NCI-H2029 (cell line): ENCODE measurements at regions not wholly inside any gene's neighbourhood (a gene's known extent, or its start where the extent isn't known, plus 50 kb on each side); places are given as distances from the start of the nearest gene placed in this dataset.
"Not testable (repeated sequence)": the region's sequence is repeated elsewhere in the genome, so short reads cannot be mapped to it uniquely, and the experiment has no call there.

ENCODE experiments used
- DNase-seq: peaks from one replicate; lab custom pipeline; 2025; lab: John Stamatoyannopoulos, UW

DNA sequence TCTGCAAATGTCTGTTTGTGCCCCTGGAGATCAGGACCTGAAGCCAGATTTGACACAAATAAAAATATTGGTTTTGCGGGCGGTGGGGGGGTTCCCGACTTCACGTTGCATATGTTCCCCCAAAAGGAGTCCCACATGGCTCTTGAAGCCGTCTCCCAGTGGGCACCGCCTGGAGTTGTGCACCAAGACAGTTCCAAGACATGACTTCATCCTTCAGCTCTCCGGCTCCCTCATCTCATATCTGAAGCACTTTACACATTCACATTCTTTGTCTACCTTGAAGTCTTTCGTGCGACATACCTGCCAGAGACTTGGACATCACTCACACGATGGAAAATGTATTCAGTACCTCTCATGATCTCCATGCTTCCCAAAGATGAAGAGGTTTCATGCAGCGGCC is 362.8 kb upstream of the FOXK1 start:
- DNase-seq, result no peak

GRCh38 chr7:4325732-4326131 is 356.4 kb upstream of the FOXK1 start:
- DNase-seq, result no peak

GRCh38 chr7:4331711-4332110 is 350.4 kb upstream of the FOXK1 start:
- no peak for DNase-seq

- no peak for DNase-seq
Observed at GRCh38 chr7:4338556-4338955, 343.5 kb upstream of the FOXK1 start.

GRCh38 chr7:4343272-4344247 is 338.5 kb upstream of the FOXK1 start:
- DNase-seq, result no peak

DNA sequence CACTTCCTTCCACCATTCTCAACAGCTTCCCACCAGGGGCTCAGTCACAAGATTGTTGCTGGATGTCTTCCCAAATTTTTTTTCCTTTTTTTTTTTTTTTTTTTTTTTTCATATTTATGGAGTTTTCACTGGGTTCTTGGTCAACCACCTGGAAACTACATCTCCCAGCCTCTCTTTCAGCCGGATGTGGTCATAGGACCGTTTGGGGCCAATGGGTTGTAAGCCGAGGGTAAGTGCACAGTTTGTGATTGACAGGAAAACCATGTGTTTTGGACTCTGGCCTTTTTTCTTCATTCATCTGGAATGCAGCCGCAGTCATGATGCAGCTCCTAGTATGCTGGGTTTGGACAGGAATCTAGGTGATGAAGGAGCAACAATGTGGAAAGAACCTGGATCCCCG is 337.1 kb upstream of the FOXK1 start:
- DNase-seq, result no peak

DNA sequence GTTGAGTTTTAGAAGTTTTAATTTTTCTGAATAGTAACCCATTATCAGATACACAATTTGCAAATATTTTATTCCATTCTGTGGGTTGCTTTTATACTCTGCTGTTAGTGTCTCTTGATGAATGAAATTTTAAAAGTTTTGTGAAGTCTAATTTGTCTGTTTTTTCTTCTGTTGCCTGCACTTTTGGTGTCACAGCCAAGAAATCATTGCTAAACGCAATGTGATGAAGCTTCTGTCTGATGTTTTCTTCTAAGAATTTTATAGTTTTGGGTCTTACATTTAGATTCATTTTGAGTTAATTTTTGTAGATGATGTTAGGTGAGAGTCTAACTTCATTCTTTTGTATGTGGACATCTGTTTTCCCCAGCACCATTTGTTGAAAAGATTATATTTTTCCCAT is 330.0 kb upstream of the FOXK1 start:
- DNase-seq, result no peak

DNA sequence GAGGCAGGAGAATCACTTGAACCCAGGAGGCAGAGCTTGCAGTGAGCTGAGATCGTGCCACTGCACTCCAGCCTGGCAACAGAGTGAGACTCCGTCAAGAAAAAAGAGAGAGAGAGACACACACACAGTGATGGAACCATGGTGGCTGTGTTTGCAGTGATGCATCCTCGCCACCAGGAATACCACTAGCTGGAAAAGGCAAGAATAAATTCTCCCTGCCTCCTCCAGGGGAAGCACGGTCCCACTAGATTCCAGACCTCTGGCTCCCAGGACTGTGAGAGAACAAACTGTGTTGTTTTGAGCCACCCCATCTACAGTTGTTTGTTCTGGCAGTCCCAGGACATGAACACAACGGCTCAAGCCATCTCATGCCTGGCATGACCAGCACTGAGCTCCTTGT is 320.3 kb upstream of the FOXK1 start:
- no peak for DNase-seq

- DNase-seq, result no peak
Observed at GRCh38 chr7:4383584-4383983, 298.5 kb upstream of the FOXK1 start.

DNA sequence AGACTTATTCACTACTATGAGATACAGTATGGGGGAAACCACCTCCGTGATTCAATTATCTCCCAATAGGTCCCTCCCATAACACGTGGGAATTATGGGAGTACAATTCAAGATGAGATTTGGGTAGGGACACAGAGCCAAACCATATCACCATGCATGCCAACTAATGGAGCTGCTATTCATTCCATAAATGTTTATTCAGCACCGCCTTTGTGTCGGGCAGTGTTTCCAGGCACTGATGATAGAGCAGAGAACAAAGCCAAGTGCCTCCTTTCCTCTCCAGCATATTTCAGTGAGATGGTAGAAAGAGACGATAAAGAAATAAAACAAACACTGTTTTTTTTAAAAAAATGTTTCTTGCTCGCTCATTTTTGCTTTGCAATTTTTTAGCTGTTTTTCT is 295.9 kb upstream of the FOXK1 start:
- DNase-seq, result peak; percentile 63

DNA sequence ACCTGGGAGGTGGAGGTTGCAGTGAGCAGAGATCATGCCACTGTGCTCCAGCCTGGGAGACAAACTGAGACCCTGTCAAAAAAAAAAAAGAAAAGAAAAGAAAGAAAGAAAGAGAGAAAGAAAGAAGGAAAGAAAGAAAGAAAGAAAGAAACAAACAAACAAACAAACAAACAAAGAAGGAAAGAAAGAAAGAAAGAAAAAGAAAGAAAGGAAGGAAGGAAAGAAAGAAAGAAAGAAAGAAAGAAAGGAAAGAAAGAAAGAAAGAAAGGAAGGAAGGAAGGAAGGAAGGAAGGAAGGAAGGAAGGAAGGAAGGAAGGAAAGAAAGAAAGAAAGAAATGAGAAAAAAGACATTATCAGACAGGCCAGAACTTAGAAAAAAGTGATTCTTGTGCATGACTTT is 291.0 kb upstream of the FOXK1 start:
- not testable (repeated sequence) for DNase-seq

DNA sequence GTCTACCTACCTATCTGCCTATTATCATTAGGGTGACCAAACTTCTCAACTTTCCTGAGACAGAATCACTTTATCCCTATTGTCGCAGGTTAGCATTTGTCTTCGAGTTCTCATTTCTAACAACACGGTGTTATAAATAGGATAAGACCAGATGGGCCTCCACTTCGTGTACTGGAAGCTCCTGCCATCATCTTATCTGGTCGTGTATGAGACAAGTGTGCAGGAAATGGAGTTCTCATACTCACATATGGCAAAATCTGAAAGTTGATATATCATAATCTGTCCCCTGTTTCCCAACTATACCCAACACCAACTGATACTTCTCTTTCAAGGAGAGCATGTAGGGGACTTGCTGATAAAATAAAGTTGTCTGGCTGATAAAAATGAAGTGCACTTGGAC is 287.4 kb upstream of the FOXK1 start:
- DNase-seq, result no peak

GRCh38 chr7:4399121-4399520 is 283.0 kb upstream of the FOXK1 start:
- no peak for DNase-seq

DNA sequence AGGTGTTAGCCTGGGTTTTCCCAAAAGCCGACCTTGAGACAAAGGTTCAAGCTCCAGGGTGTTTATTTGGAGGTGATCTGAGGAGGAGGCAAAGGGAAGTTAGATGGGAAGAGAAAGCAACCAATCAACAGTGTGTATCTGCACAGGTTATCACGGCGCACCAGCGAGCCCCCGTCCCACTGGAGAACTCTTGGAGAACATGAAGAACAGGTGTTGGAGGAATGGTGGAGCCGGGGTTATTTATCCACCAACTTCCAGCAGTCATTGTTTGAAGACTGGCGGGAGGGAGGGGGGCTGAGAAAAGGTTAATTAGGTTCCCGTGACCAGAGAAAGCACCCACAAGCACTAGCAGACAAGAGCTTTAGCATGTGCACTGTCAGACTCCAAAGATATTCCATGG is 282.5 kb upstream of the FOXK1 start:
- DNase-seq, result no peak

DNA sequence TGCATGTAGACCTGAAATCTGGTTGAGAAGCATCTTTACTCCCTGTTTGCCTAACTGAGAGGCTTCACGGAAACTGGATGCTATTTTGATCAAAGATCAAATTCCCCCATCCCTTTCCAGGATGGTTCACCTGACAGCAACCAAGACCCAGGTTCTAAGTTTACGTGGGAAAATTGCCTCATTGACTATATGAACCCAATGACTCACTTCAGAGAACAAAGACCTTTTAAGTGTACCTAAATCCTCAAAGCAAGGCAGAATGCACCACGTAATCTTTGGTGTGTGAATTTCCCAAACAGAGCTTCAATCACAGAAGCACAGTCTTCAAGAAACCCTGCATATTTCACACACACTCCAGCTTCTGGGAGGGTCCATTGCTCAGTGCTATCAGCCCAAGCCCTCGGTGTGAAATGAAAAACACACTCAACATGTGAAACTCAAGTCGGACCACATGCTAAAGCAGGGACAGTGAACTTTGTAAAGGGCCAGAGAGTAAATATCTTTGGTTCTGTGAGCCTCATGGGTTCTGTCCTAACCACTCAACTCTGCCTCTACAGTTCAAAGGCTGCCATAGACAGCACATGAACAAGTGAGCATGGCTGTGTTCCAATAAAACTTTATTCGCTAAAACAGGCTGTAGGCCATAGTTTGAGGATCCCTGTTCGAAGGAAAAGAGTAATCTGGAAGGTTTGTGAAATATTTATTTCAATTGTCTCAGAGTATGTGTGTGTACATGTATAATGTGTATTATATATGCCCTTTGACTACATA is 275.6 kb upstream of the FOXK1 start:
- no peak for DNase-seq

DNA sequence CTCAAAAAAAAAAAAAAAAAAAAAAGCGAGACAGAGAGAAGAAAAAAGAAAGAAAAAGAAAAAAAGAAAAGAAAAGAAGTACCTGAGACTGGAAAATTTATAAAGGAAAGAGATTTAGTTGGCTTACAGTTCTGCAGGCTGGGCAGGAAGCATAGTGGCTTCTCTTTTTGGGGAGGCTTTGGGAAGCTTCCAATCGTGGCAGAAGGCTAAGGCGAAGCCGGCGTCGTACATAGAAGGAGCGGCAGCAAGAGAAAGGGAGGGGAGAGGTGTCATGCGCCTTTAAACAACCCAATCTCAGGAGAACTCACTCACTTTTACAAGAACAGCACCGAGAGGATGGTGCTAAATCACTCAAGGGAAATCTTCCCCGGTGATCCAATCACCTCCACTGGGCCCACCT is 272.1 kb upstream of the FOXK1 start:
- DNase-seq, result no peak

GRCh38 chr7:4416396-4417056 is 265.6 kb upstream of the FOXK1 start:
- peak; percentile 27 for DNase-seq

GRCh38 chr7:4428526-4428925 is 253.6 kb upstream of the FOXK1 start:
- DNase-seq, result no peak

- no peak for DNase-seq
Observed at GRCh38 chr7:4430227-4430626, 251.9 kb upstream of the FOXK1 start.

DNA sequence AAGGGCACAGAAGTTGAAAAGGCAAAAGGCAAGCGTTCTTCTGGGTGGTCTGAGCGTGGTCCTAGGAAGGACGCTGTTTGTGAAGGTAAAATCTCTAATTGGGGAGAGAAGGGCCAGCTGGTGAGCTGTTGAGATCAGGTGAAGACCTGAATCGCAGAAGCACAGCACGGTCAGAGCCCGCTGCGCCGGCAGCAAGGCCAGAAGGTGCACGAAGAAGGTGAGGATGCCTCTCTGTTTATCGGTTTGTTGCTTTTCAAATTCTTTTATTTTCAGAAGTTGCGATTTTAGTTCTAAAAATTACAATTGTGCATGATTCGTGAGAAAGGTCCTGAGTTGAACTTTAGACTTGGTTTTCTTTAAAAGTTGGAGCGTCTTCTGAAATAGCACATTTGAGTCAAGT is 247.8 kb upstream of the FOXK1 start:
- DNase-seq, result no peak

GRCh38 chr7:4436361-4436895 is 245.7 kb upstream of the FOXK1 start:
- no peak for DNase-seq

- no peak for DNase-seq
Observed at GRCh38 chr7:4436936-4437335, 245.2 kb upstream of the FOXK1 start.
